HepG2 (cell line): ENCODE measurements at regions not wholly inside any gene's neighbourhood (a gene's known extent, or its start where the extent isn't known, plus 50 kb on each side); places are given as distances from the start of the nearest gene placed in this dataset.

Source experiments
- ATAC-seq: fragments of 200-7000 bp; cut with Tn5 transposase; 3 replicates; pipeline ENCODE4 v1.9.1; 2020; ENCODE audit warnings: mild to moderate bottlenecking, moderate library complexity
- BruUV-seq: library from RNA; stranded (reverse); fragments of 400-500 nt; replicated peaks from 2 replicates; lab custom pipeline; 2021; lab: Mats Ljungman, UMichigan
- CTCF ChIA-PET: fragments of 300-600 bp; formaldehyde crosslinking; extraction: SDS; loops from one replicate; lab custom pipeline; 2021; ENCODE audit warnings: low total read pairs, inconsistent platforms, low intra/inter-chr PET ratio; lab: Yijun Ruan, JAX
- POLR2A ChIA-PET: fragments of 350-600 bp; sonication (Branson Sonifier 250); formaldehyde crosslinking; loops from one replicate; lab custom pipeline; 2020; ENCODE audit warnings: antibody characterized with exemption, inconsistent platforms; lab: Yijun Ruan, JAX
- DNase-seq: peaks from one replicate; pipeline ENCODE4 v3.0.0-alpha.2; 2015; ENCODE audit warnings: low spot score
- FAIRE-seq: peaks from 3 replicates; lab custom pipeline; 2011; peaks lifted over from hg19 to GRCh38; lab: Jason Lieb, UNC
- H2AFZ ChIP-seq: one replicate; pipeline ENCODE4 v1.6.1; 2011; ENCODE audit warnings: low read length, inconsistent platforms
- H3K27ac ChIP-seq: fragments of 300-600 bp; 3 replicates; pipeline ENCODE4 v1.8.0; 2011; ENCODE audit warnings: mixed run types, mild to moderate bottlenecking, mixed read lengths, low read length, inconsistent platforms; ENCODE audit not compliant: insufficient read depth; ENCODE audit errors: extremely low read length
- H3K27me3 ChIP-seq, 2 experiments: fragments of 200-600 bp in 1 of 2; 2 replicates in 1 of 2; 3 replicates in 1 of 2; pipeline versions ENCODE4 v1.6.0 to v1.8.0; 2011; ENCODE audit warnings: low read length in 2 of 2, mild to moderate bottlenecking in 2 of 2, moderate library complexity in 2 of 2, inconsistent platforms in 1 of 2; ENCODE audit not compliant: insufficient read depth in 2 of 2, control insufficient read depth in 1 of 2
- H3K36me3 ChIP-seq, 2 experiments: fragments of 200-600 bp in 1 of 2; replicated peaks in 1 of 2; 2 replicates in 1 of 2; 3 replicates in 1 of 2; pipeline versions ENCODE4 v1.5.1 to v1.8.0; 2011; ENCODE audit warnings: low read length in 2 of 2, inconsistent platforms in 1 of 2; ENCODE audit not compliant: insufficient read depth in 2 of 2, control insufficient read depth in 1 of 2
- H3K4me1 ChIP-seq: 2 replicates; pipeline ENCODE4 v1.5.1; 2012; ENCODE audit warnings: low read length, inconsistent platforms; ENCODE audit not compliant: insufficient read depth
- H3K4me2 ChIP-seq: 2 replicates; pipeline ENCODE4 v1.6.0; 2011; ENCODE audit warnings: low read depth, low read length, inconsistent platforms
- H3K4me3 ChIP-seq, 3 experiments: fragments of 200-600 bp in 1 of 3; sonication (generic), shearing (Covaris generic) in 1 of 3; replicated peaks in 1 of 3; 2 replicates each; pipeline ENCODE4 v1.5.1; 2011 to 2016; ENCODE audit warnings: low read length in 3 of 3, inconsistent platforms in 2 of 3, low read depth in 2 of 3, mild to moderate bottlenecking in 2 of 3, control low read depth in 1 of 3, mixed read lengths in 1 of 3; ENCODE audit not compliant: insufficient read depth in 1 of 3
- H3K79me2 ChIP-seq: one replicate; pipeline ENCODE4 v1.6.1; 2011; ENCODE audit warnings: low read length, inconsistent platforms; ENCODE audit not compliant: insufficient read depth
- H3K9ac ChIP-seq: 2 replicates; pipeline ENCODE4 v1.6.0; 2011; ENCODE audit warnings: mild to moderate bottlenecking, low read depth, low read length, inconsistent platforms; ENCODE audit not compliant: insufficient read depth
- H3K9me3 ChIP-seq: 2 replicates; pipeline ENCODE4 v1.5.1; 2012; ENCODE audit warnings: mild to moderate bottlenecking, low read length
- H4K20me1 ChIP-seq: 2 replicates; pipeline ENCODE4 v1.6.0; 2011; ENCODE audit warnings: inconsistent platforms, mild to moderate bottlenecking, low read length, moderate library complexity; ENCODE audit not compliant: insufficient read depth
- FOSL2 ChIP-seq: sonication (generic); formaldehyde crosslinking; IDR thresholded peaks from 2 replicates; pipeline ENCODE4 v1.4.0; 2020; ENCODE audit warnings: missing genetic modification reagents
- GPN1 ChIP-seq: sonication (generic); formaldehyde crosslinking; IDR thresholded peaks from 2 replicates; pipeline ENCODE4 v1.5.1; 2020; ENCODE audit warnings: missing genetic modification reagents, borderline replicate concordance
- ZKSCAN5 ChIP-seq: sonication (generic); formaldehyde crosslinking; IDR thresholded peaks from 2 replicates; pipeline ENCODE4 v1.5.1; 2020; ENCODE audit warnings: mild to moderate bottlenecking, missing genetic modification reagents
- ZNF10 ChIP-seq: sonication (generic); formaldehyde crosslinking; IDR thresholded peaks from 2 replicates; pipeline ENCODE4 v1.4.0; 2020; ENCODE audit warnings: mild to moderate bottlenecking, low read depth, missing genetic modification reagents, borderline replicate concordance
- ZNF337 ChIP-seq: sonication (generic); formaldehyde crosslinking; IDR thresholded peaks from 2 replicates; pipeline ENCODE4 v1.5.1; 2020; ENCODE audit warnings: missing genetic modification reagents, low read depth, mild to moderate bottlenecking, borderline replicate concordance
- ZNF709 ChIP-seq: sonication (generic); formaldehyde crosslinking; IDR thresholded peaks from 2 replicates; pipeline ENCODE4 v1.5.0; 2020; ENCODE audit warnings: mild to moderate bottlenecking, missing genetic modification reagents
- ZNF713 ChIP-seq: sonication (generic); formaldehyde crosslinking; IDR thresholded peaks from 2 replicates; pipeline ENCODE4 v1.4.0; 2020; ENCODE audit warnings: mild to moderate bottlenecking, missing genetic modification reagents
- ZNF746 ChIP-seq: sonication (generic); formaldehyde crosslinking; IDR thresholded peaks from 2 replicates; pipeline ENCODE4 v1.8.0; 2022; ENCODE audit warnings: mild to moderate bottlenecking, missing genetic modification reagents
- ZNF788 ChIP-seq: sonication (generic); formaldehyde crosslinking; IDR thresholded peaks from 2 replicates; pipeline ENCODE4 v1.5.0; 2020; ENCODE audit warnings: mild to moderate bottlenecking, missing genetic modification reagents, borderline replicate concordance
- ZNF879 ChIP-seq: sonication (generic); formaldehyde crosslinking; IDR thresholded peaks from 2 replicates; pipeline ENCODE4 v1.8.1; 2023; ENCODE audit warnings: missing genetic modification reagents
- ZSCAN9 ChIP-seq: IDR thresholded peaks from 2 replicates; pipeline ENCODE4 v1.6.1; 2016; ENCODE audit warnings: borderline replicate concordance
- in situ Hi-C: cut with HindIII; loops from 2 replicates; pipeline ENCODE4 v1.10.0; 2017; ENCODE audit warnings: low pct_unique_long_range_greater_than_20kb; ENCODE audit not compliant: extremely low pct_ligation_motif_present
- intact Hi-C: fragments of 100-400 bp; cut with micrococcal nuclease; formaldehyde crosslinking; loops from one replicate; pipeline ENCODE4 v1.10.0; 2022; ENCODE audit not compliant: unreplicated experiment
- TF ChIP-seq, protein P1 (sequence below): sonication (generic); formaldehyde crosslinking; IDR thresholded peaks from 2 replicates; pipeline ENCODE4 v1.4.0; 2020; ENCODE audit warnings: missing genetic modification reagents
- TF ChIP-seq, protein P2 (sequence below): sonication (generic); formaldehyde crosslinking; IDR thresholded peaks from 2 replicates; pipeline ENCODE4 v1.8.1; 2023; ENCODE audit warnings: missing genetic modification reagents, inconsistent platforms, borderline replicate concordance
- TF ChIP-seq, protein P3 (sequence below): sonication (generic); formaldehyde crosslinking; IDR thresholded peaks from 2 replicates; pipeline ENCODE4 v1.4.0; 2020; ENCODE audit warnings: low read depth, mild to moderate bottlenecking, missing genetic modification reagents
- TF ChIP-seq, protein P4 (sequence below): sonication (generic); formaldehyde crosslinking; IDR thresholded peaks from 2 replicates; pipeline ENCODE4 v1.8.1; 2023; ENCODE audit warnings: missing genetic modification reagents, mild to moderate bottlenecking, borderline replicate concordance
- TF ChIP-seq, protein P5 (sequence below): sonication (generic); formaldehyde crosslinking; IDR thresholded peaks from 2 replicates; pipeline ENCODE4 v1.5.1; 2020; ENCODE audit warnings: missing genetic modification reagents, mild to moderate bottlenecking, borderline replicate concordance
- TF ChIP-seq, protein P6 (sequence below): sonication (generic); formaldehyde crosslinking; IDR thresholded peaks from 2 replicates; pipeline ENCODE4 v1.8.0; 2022; ENCODE audit warnings: low read depth, missing genetic modification reagents

DNA sequence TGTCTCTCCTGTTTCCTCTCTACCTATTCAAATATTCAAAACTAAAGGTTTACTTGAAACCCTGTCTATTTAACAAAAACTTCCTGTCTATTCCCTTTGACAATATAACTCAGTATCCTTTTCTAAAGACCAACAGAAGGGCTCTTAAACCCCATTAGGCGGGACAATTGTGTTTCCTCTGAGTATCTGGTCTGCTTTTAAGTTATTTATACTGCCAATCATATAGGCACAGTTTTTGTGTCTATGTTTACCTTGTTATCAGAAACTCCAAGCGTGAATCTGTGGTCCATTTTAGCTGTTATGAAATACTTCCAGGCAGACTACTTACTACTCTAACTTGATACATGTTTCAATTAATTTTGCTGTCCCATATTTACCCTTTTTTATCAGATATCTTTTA is 350.0 kb upstream of the CTSO start (continued):
- TF ChIP-seq, protein P1, sequence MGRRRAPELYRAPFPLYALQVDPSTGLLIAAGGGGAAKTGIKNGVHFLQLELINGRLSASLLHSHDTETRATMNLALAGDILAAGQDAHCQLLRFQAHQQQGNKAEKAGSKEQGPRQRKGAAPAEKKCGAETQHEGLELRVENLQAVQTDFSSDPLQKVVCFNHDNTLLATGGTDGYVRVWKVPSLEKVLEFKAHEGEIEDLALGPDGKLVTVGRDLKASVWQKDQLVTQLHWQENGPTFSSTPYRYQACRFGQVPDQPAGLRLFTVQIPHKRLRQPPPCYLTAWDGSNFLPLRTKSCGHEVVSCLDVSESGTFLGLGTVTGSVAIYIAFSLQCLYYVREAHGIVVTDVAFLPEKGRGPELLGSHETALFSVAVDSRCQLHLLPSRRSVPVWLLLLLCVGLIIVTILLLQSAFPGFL (CRISPR knock-in tag) = no peak
- TF ChIP-seq, protein P2, sequence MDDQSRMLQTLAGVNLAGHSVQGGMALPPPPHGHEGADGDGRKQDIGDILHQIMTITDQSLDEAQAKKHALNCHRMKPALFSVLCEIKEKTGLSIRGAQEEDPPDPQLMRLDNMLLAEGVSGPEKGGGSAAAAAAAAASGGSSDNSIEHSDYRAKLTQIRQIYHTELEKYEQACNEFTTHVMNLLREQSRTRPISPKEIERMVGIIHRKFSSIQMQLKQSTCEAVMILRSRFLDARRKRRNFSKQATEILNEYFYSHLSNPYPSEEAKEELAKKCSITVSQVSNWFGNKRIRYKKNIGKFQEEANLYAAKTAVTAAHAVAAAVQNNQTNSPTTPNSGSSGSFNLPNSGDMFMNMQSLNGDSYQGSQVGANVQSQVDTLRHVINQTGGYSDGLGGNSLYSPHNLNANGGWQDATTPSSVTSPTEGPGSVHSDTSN (CRISPR knock-in tag) = no peak
- no peak for TF ChIP-seq ZNF337
- TF ChIP-seq, protein P3, sequence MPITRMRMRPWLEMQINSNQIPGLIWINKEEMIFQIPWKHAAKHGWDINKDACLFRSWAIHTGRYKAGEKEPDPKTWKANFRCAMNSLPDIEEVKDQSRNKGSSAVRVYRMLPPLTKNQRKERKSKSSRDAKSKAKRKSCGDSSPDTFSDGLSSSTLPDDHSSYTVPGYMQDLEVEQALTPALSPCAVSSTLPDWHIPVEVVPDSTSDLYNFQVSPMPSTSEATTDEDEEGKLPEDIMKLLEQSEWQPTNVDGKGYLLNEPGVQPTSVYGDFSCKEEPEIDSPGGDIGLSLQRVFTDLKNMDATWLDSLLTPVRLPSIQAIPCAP = no peak
- no peak for TF ChIP-seq ZNF709 (CRISPR knock-in tag)
- TF ChIP-seq ZNF713 (CRISPR knock-in tag) = no peak
- TF ChIP-seq GPN1 (CRISPR knock-in tag) = no peak

DNA sequence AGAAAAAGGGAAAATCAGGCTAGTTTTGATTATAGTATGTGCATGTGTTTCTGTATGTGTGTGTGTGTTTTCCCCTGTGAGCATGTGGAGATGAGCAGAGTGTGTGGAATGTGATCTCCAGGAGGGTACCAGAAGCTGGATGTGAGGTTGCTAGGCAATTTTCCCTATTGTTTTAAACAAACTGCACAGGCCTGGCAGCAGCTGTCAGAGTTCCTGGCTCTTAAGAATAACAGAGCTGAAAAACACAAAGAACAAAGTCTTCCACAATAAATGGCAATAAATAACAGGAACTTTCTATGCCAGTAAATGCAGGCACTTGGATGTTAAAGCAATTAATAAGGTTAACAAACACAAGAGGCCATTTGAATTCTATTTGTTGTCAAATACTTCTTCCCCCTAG is 344.6 kb upstream of the CTSO start:
- intact Hi-C loops (loop anchor here (10.0 kb wide), 1 partner anchor 377 kb away; no protein-coding TSS in a partner anchor), in situ Hi-C loops (no loop called here)
- H3K4me1 ChIP-seq = no peaks in the 10 kb centered on the region
- no peak overlapping the region for H3K9ac ChIP-seq
- H3K27me3 ChIP-seq = no peaks in the 10 kb centered on the region
- DNase-seq = no peak
- H3K79me2 ChIP-seq = no peaks in the 10 kb centered on the region
- ChIA-PET POLR2A (no interaction called here), CTCF (no interaction called here)
- H3K27ac ChIP-seq = no peak overlapping the region
- H3K36me3 ChIP-seq = no peaks in the 10 kb centered on the region
- no peak overlapping the region for H3K4me3 ChIP-seq
- no peaks in the 10 kb centered on the region for H4K20me1 ChIP-seq
- no peak overlapping the region for H3K4me2 ChIP-seq
- no peak for ATAC-seq
- no TSS peak for BruUV-seq
- H3K9me3 ChIP-seq = no peaks in the 10 kb centered on the region
- FAIRE-seq = no peak
- H2AFZ ChIP-seq = no peak overlapping the region
- TF ChIP-seq, protein P4, sequence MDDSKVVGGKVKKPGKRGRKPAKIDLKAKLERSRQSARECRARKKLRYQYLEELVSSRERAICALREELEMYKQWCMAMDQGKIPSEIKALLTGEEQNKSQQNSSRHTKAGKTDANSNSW = no peak
- TF ChIP-seq ZNF10 (CRISPR knock-in tag) = no peak
- TF ChIP-seq ZNF879 (CRISPR knock-in tag) = no peak
- TF ChIP-seq, protein P5, sequence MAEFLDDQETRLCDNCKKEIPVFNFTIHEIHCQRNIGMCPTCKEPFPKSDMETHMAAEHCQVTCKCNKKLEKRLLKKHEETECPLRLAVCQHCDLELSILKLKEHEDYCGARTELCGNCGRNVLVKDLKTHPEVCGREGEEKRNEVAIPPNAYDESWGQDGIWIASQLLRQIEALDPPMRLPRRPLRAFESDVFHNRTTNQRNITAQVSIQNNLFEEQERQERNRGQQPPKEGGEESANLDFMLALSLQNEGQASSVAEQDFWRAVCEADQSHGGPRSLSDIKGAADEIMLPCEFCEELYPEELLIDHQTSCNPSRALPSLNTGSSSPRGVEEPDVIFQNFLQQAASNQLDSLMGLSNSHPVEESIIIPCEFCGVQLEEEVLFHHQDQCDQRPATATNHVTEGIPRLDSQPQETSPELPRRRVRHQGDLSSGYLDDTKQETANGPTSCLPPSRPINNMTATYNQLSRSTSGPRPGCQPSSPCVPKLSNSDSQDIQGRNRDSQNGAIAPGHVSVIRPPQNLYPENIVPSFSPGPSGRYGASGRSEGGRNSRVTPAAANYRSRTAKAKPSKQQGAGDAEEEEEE (CRISPR knock-in tag) = no peak
- no peak for TF ChIP-seq FOSL2 (CRISPR knock-in tag)
- no peak for TF ChIP-seq ZKSCAN5 (CRISPR knock-in tag)
- no peak for TF ChIP-seq ZSCAN9
- TF ChIP-seq, protein P6, sequence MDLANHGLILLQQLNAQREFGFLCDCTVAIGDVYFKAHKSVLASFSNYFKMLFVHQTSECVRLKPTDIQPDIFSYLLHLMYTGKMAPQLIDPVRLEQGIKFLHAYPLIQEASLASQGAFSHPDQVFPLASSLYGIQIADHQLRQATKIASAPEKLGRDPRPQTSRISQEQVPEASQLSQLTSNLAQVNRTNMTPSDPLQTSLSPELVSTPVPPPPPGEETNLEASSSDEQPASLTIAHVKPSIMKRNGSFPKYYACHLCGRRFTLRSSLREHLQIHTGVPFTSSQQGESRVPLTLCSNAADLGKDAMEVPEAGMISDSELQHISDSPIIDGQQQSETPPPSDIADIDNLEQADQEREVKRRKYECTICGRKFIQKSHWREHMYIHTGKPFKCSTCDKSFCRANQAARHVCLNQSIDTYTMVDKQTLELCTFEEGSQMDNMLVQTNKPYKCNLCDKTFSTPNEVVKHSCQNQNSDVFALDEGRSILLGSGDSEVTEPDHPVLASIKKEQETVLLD (CRISPR knock-in tag) = no peak
- no peak for TF ChIP-seq ZNF746 (CRISPR knock-in tag)
- no peak for TF ChIP-seq ZNF788
